ENCODE measurements at regions not wholly inside any gene's neighbourhood (a gene's known extent, or its start where the extent isn't known, plus 50 kb on each side); places are given as distances from the start of the nearest gene placed in this dataset.

- DNase-seq = no peak
- Mint-ChIP-seq H3K4me3 (ENCODE audit: unreplicated experiment) (no peak overlapping the region), H3K4me1 (ENCODE audit: low read depth, unreplicated experiment) (peaks cover 2% of the 10 kb centered on the region), H3K36me3 (ENCODE audit: unreplicated experiment) (no peaks in the 10 kb centered on the region), H3K27ac (ENCODE audit: unreplicated experiment) (no peak overlapping the region), H3K27me3 (ENCODE audit: unreplicated experiment) (no peaks in the 10 kb centered on the region), H3K9me3 (ENCODE audit: unreplicated experiment) (peaks cover 3% of the 10 kb centered on the region)
- no peak for TF ChIP-seq CTCF (IDR thresholded peaks at IDR 0.05; ENCODE audit: partially characterized antibody, unreplicated experiment)
Observed at GRCh38 chr13:60869941-60870613, 473.1 kb downstream of the TDRD3 start.

- H3K36me3 Mint-ChIP-seq (ENCODE audit: unreplicated experiment) = no peaks in the 10 kb centered on the region
- H3K4me3 Mint-ChIP-seq (ENCODE audit: unreplicated experiment) = no peak overlapping the region
- DNase-seq = no peak
- peaks cover 3% of the 10 kb centered on the region for H3K9me3 Mint-ChIP-seq (ENCODE audit: unreplicated experiment)
- no peaks in the 10 kb centered on the region for H3K27me3 Mint-ChIP-seq (ENCODE audit: unreplicated experiment)
- H3K4me1 Mint-ChIP-seq (ENCODE audit: low read depth, unreplicated experiment) = peaks cover 2% of the 10 kb centered on the region
- no peak overlapping the region for H3K27ac Mint-ChIP-seq (ENCODE audit: unreplicated experiment)
- TF ChIP-seq CTCF (IDR thresholded peaks at IDR 0.05; ENCODE audit: partially characterized antibody, unreplicated experiment) = no peak
Observed at GRCh38 chr13:60869225-60869624, 472.2 kb downstream of the TDRD3 start.

- Mint-ChIP-seq H3K27ac (ENCODE audit: unreplicated experiment) (no peak overlapping the region), H3K4me1 (ENCODE audit: low read depth, unreplicated experiment) (peaks cover 3% of the 10 kb centered on the region), H3K36me3 (ENCODE audit: unreplicated experiment) (no peaks in the 10 kb centered on the region), H3K4me3 (ENCODE audit: unreplicated experiment) (no peak overlapping the region), H3K9me3 (ENCODE audit: unreplicated experiment) (peaks cover 1% of the 10 kb centered on the region), H3K27me3 (ENCODE audit: unreplicated experiment) (no peaks in the 10 kb centered on the region)
- TF ChIP-seq CTCF (IDR thresholded peaks at IDR 0.05; ENCODE audit: partially characterized antibody, unreplicated experiment) = no peak
- no peak for DNase-seq
Observed at GRCh38 chr13:60862036-60862435, 465.0 kb downstream of the TDRD3 start.

GRCh38 chr13:60857698-60858097 lies 460.7 kb downstream of the TDRD3 start:
- Mint-ChIP-seq H3K27me3 (ENCODE audit: unreplicated experiment) (no peaks in the 10 kb centered on the region), H3K27ac (ENCODE audit: unreplicated experiment) (no peak overlapping the region), H3K4me1 (ENCODE audit: low read depth, unreplicated experiment) (peaks cover 3% of the 10 kb centered on the region), H3K4me3 (ENCODE audit: unreplicated experiment) (no peak overlapping the region), H3K9me3 (ENCODE audit: unreplicated experiment) (no peaks in the 10 kb centered on the region), H3K36me3 (ENCODE audit: unreplicated experiment) (peaks cover 8% of the 10 kb centered on the region)
- DNase-seq = no peak
- no peak for TF ChIP-seq CTCF (IDR thresholded peaks at IDR 0.05; ENCODE audit: partially characterized antibody, unreplicated experiment)

GRCh38 chr13:60852886-60853285 lies 455.9 kb downstream of the TDRD3 start:
- Mint-ChIP-seq H3K36me3 (ENCODE audit: unreplicated experiment) (peaks cover 8% of the 10 kb centered on the region), H3K4me3 (ENCODE audit: unreplicated experiment) (no peak overlapping the region), H3K27me3 (ENCODE audit: unreplicated experiment) (peaks cover 2% of the 10 kb centered on the region), H3K9me3 (ENCODE audit: unreplicated experiment) (peaks cover 2% of the 10 kb centered on the region), H3K4me1 (ENCODE audit: low read depth, unreplicated experiment) (no peaks in the 10 kb centered on the region), H3K27ac (ENCODE audit: unreplicated experiment) (no peak overlapping the region)
- TF ChIP-seq CTCF (IDR thresholded peaks at IDR 0.05; ENCODE audit: partially characterized antibody, unreplicated experiment) = no peak
- no peak for DNase-seq
